H1 (cell line): ENCODE measurements at regions not wholly inside any gene's neighbourhood (a gene's known extent, or its start where the extent isn't known, plus 50 kb on each side); places are given as distances from the start of the nearest gene placed in this dataset.
A peak's percentile ranks its signal among the peaks of the same experiment; 100 is the strongest.

Experiments used
- CTCF ChIA-PET: fragments of 300-600 bp; sonication (Branson Sonifier 250); formaldehyde crosslinking; loops from one replicate; lab custom pipeline; 2021; ENCODE audit not compliant: partially characterized antibody; lab: Charles Lee
- POLR2A ChIA-PET: fragments of 300-600 bp; sonication (Branson Sonifier 250); formaldehyde crosslinking; loops from one replicate; lab custom pipeline; 2021; ENCODE audit warnings: inconsistent platforms; ENCODE audit not compliant: partially characterized antibody; lab: Charles Lee
- DNase-seq, 2 experiments: peaks; one replicate each; pipeline versions ENCODE4 v3.0.0 to v3.0.0-alpha.2; 2010 to 2022; ENCODE audit warnings: low spot score in 2 of 2, low read depth in 1 of 2, mixed read lengths in 1 of 2
- FAIRE-seq: peaks from 2 replicates; lab custom pipeline; 2011; peaks lifted over from hg19 to GRCh38; lab: Jason Lieb, UNC
- H2AFZ ChIP-seq: 2 replicates; pipeline ENCODE4 v1.8.1; 2012; ENCODE audit warnings: low read length, inconsistent platforms
- H2AK5ac ChIP-seq: 2 replicates; pipeline ENCODE4 v1.6.1; 2013; ENCODE audit warnings: low read depth, low read length
- H2BK120ac ChIP-seq: replicated peaks from 2 replicates; pipeline ENCODE3; 2013; ENCODE audit warnings: low read depth, low read length, inconsistent platforms
- H2BK12ac ChIP-seq: 2 replicates; pipeline ENCODE4 v1.6.1; 2013; ENCODE audit warnings: low read depth, low read length
- H2BK15ac ChIP-seq: 2 replicates; pipeline ENCODE4 v1.6.1; 2013; ENCODE audit warnings: low read length
- H2BK20ac ChIP-seq: 2 replicates; pipeline ENCODE4 v1.6.1; 2013; ENCODE audit warnings: low read length
- H2BK5ac ChIP-seq: 2 replicates; pipeline ENCODE4 v1.6.1; 2013; ENCODE audit warnings: low read depth, low read length
- H3K14ac ChIP-seq: 2 replicates; pipeline ENCODE4 v1.6.1; 2013; ENCODE audit warnings: inconsistent platforms; ENCODE audit not compliant: insufficient read length
- H3K18ac ChIP-seq: 2 replicates; pipeline ENCODE4 v1.6.1; 2013; ENCODE audit warnings: low read length; ENCODE audit errors: extremely low read depth
- H3K23ac ChIP-seq: 2 replicates; pipeline ENCODE4 v1.6.1; 2013; ENCODE audit warnings: inconsistent platforms; ENCODE audit not compliant: insufficient read length
- H3K23me2 ChIP-seq: 2 replicates; pipeline ENCODE4 v1.6.1; 2013; ENCODE audit warnings: low read depth, low read length
- H3K27ac ChIP-seq: 2 replicates; pipeline ENCODE4 v1.6.1; 2011; ENCODE audit warnings: low read depth, low read length, inconsistent platforms
- H3K27me3 ChIP-seq, 4 experiments: replicated peaks in 1 of 4; 1 replicate in 1 of 4; 2 replicates in 3 of 4; pipeline versions ENCODE4 v1.6.1 to v1.8.1; 2011 to 2013; ENCODE audit warnings: low read length in 3 of 4, mild to moderate bottlenecking in 3 of 4, inconsistent platforms in 2 of 4, mixed read lengths in 2 of 4, moderate library complexity in 1 of 4; ENCODE audit not compliant: control insufficient read depth in 3 of 4, insufficient read depth in 3 of 4; ENCODE audit errors: extremely low read depth in 1 of 4
- H3K36me3 ChIP-seq, 4 experiments: 2 replicates each; pipeline versions ENCODE4 v1.6.1 to v1.8.1; 2011 to 2013; ENCODE audit warnings: mild to moderate bottlenecking in 4 of 4, low read length in 3 of 4, moderate library complexity in 2 of 4, control low read depth in 1 of 4, inconsistent platforms in 1 of 4; ENCODE audit not compliant: insufficient read depth in 4 of 4, control insufficient read depth in 2 of 4
- H3K4ac ChIP-seq: replicated peaks from 2 replicates; pipeline ENCODE3; 2013; ENCODE audit warnings: low read length, low read depth, mixed read lengths, inconsistent platforms; ENCODE audit not compliant: insufficient read length
- H3K4me1 ChIP-seq, 4 experiments: replicated peaks in 1 of 4; 1 replicate in 1 of 4; 2 replicates in 3 of 4; pipeline versions ENCODE4 v1.6.1 to v1.8.1; 2011 to 2013; ENCODE audit warnings: low read length in 3 of 4, inconsistent platforms in 2 of 4, mixed read lengths in 1 of 4; ENCODE audit not compliant: insufficient read depth in 4 of 4, control insufficient read depth in 3 of 4
- H3K4me2 ChIP-seq, 2 experiments: 2 replicates each; pipeline versions ENCODE4 v1.6.1 to v1.8.1; 2011 to 2013; ENCODE audit warnings: low read depth in 2 of 2, low read length in 2 of 2, control low read depth in 1 of 2, inconsistent platforms in 1 of 2, mild to moderate bottlenecking in 1 of 2; ENCODE audit not compliant: insufficient read depth in 1 of 2
- H3K4me3 ChIP-seq, 4 experiments: fragments of 200-600, 300-600 bp in 1 of 4; sonication (generic), shearing (Covaris generic), sonication (Bioruptor Twin) in 1 of 4; 2 replicates each; pipeline versions ENCODE4 v1.5.1 to v1.8.1; 2011 to 2016; ENCODE audit warnings: low read length in 4 of 4, low read depth in 3 of 4, control low read depth in 2 of 4, inconsistent platforms in 2 of 4, mild to moderate bottlenecking in 2 of 4, mixed read lengths in 1 of 4, moderate library complexity in 1 of 4; ENCODE audit not compliant: insufficient read depth in 2 of 4; ENCODE audit errors: extremely low read depth in 1 of 4
- H3K56ac ChIP-seq: replicated peaks from 2 replicates; pipeline ENCODE3; 2013; ENCODE audit warnings: low read depth, mild to moderate bottlenecking, mixed read lengths, low read length, inconsistent platforms; ENCODE audit not compliant: insufficient read length
- H3K79me1 ChIP-seq: 2 replicates; pipeline ENCODE4 v1.6.1; 2013; ENCODE audit warnings: low read depth, low read length, control low read depth
- H3K79me2 ChIP-seq, 2 experiments: 2 replicates each; pipeline versions ENCODE4 v1.6.1 to v1.8.1; 2012 to 2013; ENCODE audit warnings: low read length in 2 of 2, mild to moderate bottlenecking in 2 of 2, inconsistent platforms in 1 of 2; ENCODE audit not compliant: insufficient read depth in 2 of 2, control insufficient read depth in 1 of 2
- H3K9ac ChIP-seq, 4 experiments: replicated peaks in 1 of 4; 1 replicate in 1 of 4; 2 replicates in 3 of 4; pipeline versions ENCODE4 v1.6.1 to v1.8.1; 2011 to 2013; ENCODE audit warnings: low read depth in 3 of 4, low read length in 3 of 4, control low read depth in 2 of 4, mild to moderate bottlenecking in 2 of 4, moderate library complexity in 2 of 4, inconsistent platforms in 1 of 4; ENCODE audit errors: extremely low read depth in 1 of 4
- H3K9me3 ChIP-seq, 2 experiments: 2 replicates each; pipeline versions ENCODE4 v1.6.1 to v1.8.1; 2012 to 2013; ENCODE audit warnings: mild to moderate bottlenecking in 2 of 2, moderate library complexity in 2 of 2, control low read depth in 1 of 2, inconsistent platforms in 1 of 2, low read depth in 1 of 2, low read length in 1 of 2, mixed read lengths in 1 of 2; ENCODE audit not compliant: insufficient read depth in 2 of 2
- H4K20me1 ChIP-seq, 2 experiments: replicated peaks in 1 of 2; 2 replicates each; pipeline versions ENCODE3 to v1.8.1; 2011 to 2013; ENCODE audit warnings: inconsistent platforms in 2 of 2, low read length in 2 of 2, mild to moderate bottlenecking in 1 of 2; ENCODE audit not compliant: insufficient read depth in 2 of 2, control insufficient read depth in 1 of 2
- H4K5ac ChIP-seq: 2 replicates; pipeline ENCODE4 v1.6.1; 2013; ENCODE audit warnings: low read length, low read depth, mixed read lengths, inconsistent platforms; ENCODE audit not compliant: insufficient read length
- H4K8ac ChIP-seq: 2 replicates; pipeline ENCODE4 v1.8.0; 2013; ENCODE audit warnings: mild to moderate bottlenecking, moderate library complexity, low read length, inconsistent platforms; ENCODE audit not compliant: insufficient read depth; ENCODE audit errors: extremely low read depth
- H4K91ac ChIP-seq: replicated peaks from 2 replicates; pipeline ENCODE3; 2013; ENCODE audit warnings: low read length, mixed read lengths, inconsistent platforms; ENCODE audit not compliant: insufficient read length
- ATF2 ChIP-seq: IDR thresholded peaks from 2 replicates; pipeline ENCODE4 v1.6.1; 2012; ENCODE audit warnings: low read length, inconsistent platforms
- BACH1 ChIP-seq: IDR thresholded peaks from 2 replicates; pipeline ENCODE4 v1.6.1; 2012; ENCODE audit warnings: low read length, improper control_type of control experiment
- CTBP2 ChIP-seq: IDR thresholded peaks from 2 replicates; pipeline ENCODE4 v1.7.0; 2011; ENCODE audit warnings: borderline replicate concordance, mild to moderate bottlenecking, moderate library complexity, mixed read lengths, low read length; ENCODE audit not compliant: insufficient read depth, insufficient read length
- JUN ChIP-seq: IDR thresholded peaks from 2 replicates; pipeline ENCODE4 v1.6.1; 2011; ENCODE audit warnings: low read depth, mild to moderate bottlenecking, improper control_type of control experiment, low read length
- KDM4A ChIP-seq: IDR thresholded peaks from one replicate; pipeline ENCODE4 v1.7.1; 2012; ENCODE audit warnings: low read depth, mild to moderate bottlenecking, moderate library complexity, low read length, inconsistent platforms; ENCODE audit not compliant: severe bottlenecking
- MAFK ChIP-seq: IDR thresholded peaks from 2 replicates; pipeline ENCODE4 v1.6.1; 2012; ENCODE audit warnings: low read depth, mild to moderate bottlenecking, improper control_type of control experiment, low read length
- POLR2AphosphoS5 ChIP-seq: IDR thresholded peaks from 2 replicates; pipeline ENCODE4 v1.6.1; 2011; ENCODE audit warnings: low read depth, low read length
- RAD21 ChIP-seq, 2 experiments: IDR thresholded peaks in 1 of 2; conservative IDR thresholded peaks in 1 of 2; 2 replicates each; pipeline ENCODE4 v1.6.1; 2011; ENCODE audit warnings: low read depth in 2 of 2, low read length in 2 of 2, improper control_type of control experiment in 1 of 2, inconsistent platforms in 1 of 2, mild to moderate bottlenecking in 1 of 2, moderate library complexity in 1 of 2
- RBBP5 ChIP-seq: IDR thresholded peaks from 2 replicates; pipeline ENCODE4 v1.7.1; 2012; ENCODE audit warnings: low read depth, mild to moderate bottlenecking, inconsistent platforms, low read length, moderate library complexity, borderline replicate concordance
- SP1 ChIP-seq: IDR thresholded peaks from 2 replicates; pipeline ENCODE4 v1.6.1; 2011; ENCODE audit warnings: low read depth, low read length
- SRF ChIP-seq: IDR thresholded peaks from 2 replicates; pipeline ENCODE4 v1.6.1; 2011; ENCODE audit warnings: mild to moderate bottlenecking, low read depth, low read length, moderate library complexity
- TBP ChIP-seq: IDR thresholded peaks from 2 replicates; pipeline ENCODE4 v1.6.1; 2011; ENCODE audit warnings: low read depth, low read length, improper control_type of control experiment
- TEAD4 ChIP-seq: IDR thresholded peaks from 2 replicates; pipeline ENCODE4 v1.6.1; 2012; ENCODE audit warnings: low read depth, low read length, inconsistent platforms, mixed read lengths
- WGBS, 2 experiments: shearing (Covaris generic) in 1 of 2; methylation state at CpG; one replicate each; pipeline versions ENCODE4 v1.1.6 to v1.1.7; 2013 to 2015; ENCODE audit warnings: low lambda C conversion rate in 2 of 2, mixed read lengths in 2 of 2, inconsistent platforms in 1 of 2, low coverage in 1 of 2, missing lambda C conversion rate in 1 of 2; ENCODE audit not compliant: insufficient replicate concordance in 2 of 2, insufficient coverage in 1 of 2, insufficient read length in 1 of 2; ENCODE audit errors: extremely low coverage in 1 of 2, missing lambda C conversion rate in 1 of 2; 5-methylcytosine and 5-hydroxymethylcytosine counted together

- Histone ChIP-seq H3K4me1 (peaks cover 0 to 10% (median 2%) of the 10 kb centered on the region in 4 experiments; a peak in 4 of 7 replicates), H3K4me2 (no peak overlapping the region), H3K27me3 (no peaks in the 10 kb centered on the region), H4K20me1 (no peaks in the 10 kb centered on the region), H4K5ac (no peak overlapping the region), H3K36me3 (no peaks in the 10 kb centered on the region), H3K23ac (no peak overlapping the region), H3K4ac (no peak overlapping the region), H4K91ac (no peak overlapping the region), H2BK15ac (no peak overlapping the region), H2BK20ac (no peak overlapping the region), H3K56ac (no peak overlapping the region), H3K23me2 (no peaks in the 10 kb centered on the region), H2AK5ac (no peak overlapping the region), H3K9ac (no peak overlapping the region), H2BK5ac (no peak overlapping the region; the same call in 1 of the 2 replicates), H3K79me1 (no peaks in the 10 kb centered on the region), H2BK120ac (no peak overlapping the region), H3K4me3 (no peak overlapping the region), H3K14ac (no peak overlapping the region), H2AFZ (no peak overlapping the region), H2BK12ac (peak overlapping the region; percentile 80; the same call in 1 of the 2 replicates), H3K9me3 (no peaks in the 10 kb centered on the region), H3K18ac (no peak overlapping the region), H4K8ac (no peak overlapping the region; the same call in 1 of the 2 replicates), H3K27ac (no peak overlapping the region), H3K79me2 (no peaks in the 10 kb centered on the region)
- CTCF ChIA-PET, result interaction anchor here (1.1 to 4.2 kb wide), 7 partner anchors 9 to 150 kb away, joined by 3 to 33 read pairs (median 4); no protein-coding TSS in a partner anchor
- POLR2A ChIA-PET, result interaction anchor here (0.6 to 0.7 kb wide), 2 partner anchors 89 to 119 kb away, joined by 3 read pairs; no protein-coding TSS in a partner anchor
- no peak for DNase-seq
- no peak for FAIRE-seq
- WGBS, 2 experiments, result 90% methylated on average over 9 of the region's 9 CpGs; no CpG with 5 or more reads in 1 of the 2 experiments
- TF ChIP-seq TEAD4 (no peak), JUN (no peak), SRF (no peak), RBBP5 (no peak), MAFK (no peak), POLR2AphosphoS5 (no peak), SP1 (no peak), BACH1 (no peak), TBP (no peak), RAD21 (IDR thresholded peaks at IDR 0.05 in 1 of 2, conservative IDR thresholded peaks at IDR 0.05 in 1 of 2; ENCODE audit: low read depth in 2 of 2, low read length in 2 of 2) (no peak), ATF2 (no peak), KDM4A (no peak), CTBP2 (no peak)
These were observed 70.1 kb upstream of the NUP50 start for GRCh38 chr22:45093609-45094008.
